ENCODE measurements at regions not wholly inside any gene's neighbourhood (a gene's known extent, or its start where the extent isn't known, plus 50 kb on each side); places are given as distances from the start of the nearest gene placed in this dataset.

- TF ChIP-seq, protein P1, sequence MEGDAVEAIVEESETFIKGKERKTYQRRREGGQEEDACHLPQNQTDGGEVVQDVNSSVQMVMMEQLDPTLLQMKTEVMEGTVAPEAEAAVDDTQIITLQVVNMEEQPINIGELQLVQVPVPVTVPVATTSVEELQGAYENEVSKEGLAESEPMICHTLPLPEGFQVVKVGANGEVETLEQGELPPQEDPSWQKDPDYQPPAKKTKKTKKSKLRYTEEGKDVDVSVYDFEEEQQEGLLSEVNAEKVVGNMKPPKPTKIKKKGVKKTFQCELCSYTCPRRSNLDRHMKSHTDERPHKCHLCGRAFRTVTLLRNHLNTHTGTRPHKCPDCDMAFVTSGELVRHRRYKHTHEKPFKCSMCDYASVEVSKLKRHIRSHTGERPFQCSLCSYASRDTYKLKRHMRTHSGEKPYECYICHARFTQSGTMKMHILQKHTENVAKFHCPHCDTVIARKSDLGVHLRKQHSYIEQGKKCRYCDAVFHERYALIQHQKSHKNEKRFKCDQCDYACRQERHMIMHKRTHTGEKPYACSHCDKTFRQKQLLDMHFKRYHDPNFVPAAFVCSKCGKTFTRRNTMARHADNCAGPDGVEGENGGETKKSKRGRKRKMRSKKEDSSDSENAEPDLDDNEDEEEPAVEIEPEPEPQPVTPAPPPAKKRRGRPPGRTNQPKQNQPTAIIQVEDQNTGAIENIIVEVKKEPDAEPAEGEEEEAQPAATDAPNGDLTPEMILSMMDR (IDR thresholded peaks at IDR 0.05): no peak
- TF ChIP-seq POLR2AphosphoS5 (IDR thresholded peaks at IDR 0.05): no peak
Measured at GRCh38 chr4:110400086-110400485, 75.9 kb upstream of the ENPEP start.
